ENCODE measurements at regions not wholly inside any gene's neighbourhood (a gene's known extent, or its start where the extent isn't known, plus 50 kb on each side); places are given as distances from the start of the nearest gene placed in this dataset.

DNA sequence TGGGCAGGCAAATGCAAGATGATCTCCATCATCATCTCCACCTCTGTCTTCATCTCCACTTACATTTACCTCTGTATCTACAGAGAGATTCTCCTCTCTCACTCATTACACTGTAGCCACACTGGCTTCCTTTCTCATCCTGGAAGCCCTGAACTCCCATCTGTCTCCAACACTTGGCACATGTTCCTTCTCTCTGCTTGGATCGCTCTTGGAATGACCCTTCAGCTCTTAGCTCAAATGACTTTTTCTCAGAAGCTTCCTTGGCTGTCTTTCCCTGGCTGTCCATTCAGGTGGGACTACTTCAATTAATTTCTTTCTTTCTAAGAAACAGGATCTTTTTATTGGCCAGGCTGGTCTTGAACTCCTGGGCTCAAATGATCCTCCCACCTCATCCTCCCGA, 120.0 kb upstream of the KLF4 start:
- TF ChIP-seq, protein P1, sequence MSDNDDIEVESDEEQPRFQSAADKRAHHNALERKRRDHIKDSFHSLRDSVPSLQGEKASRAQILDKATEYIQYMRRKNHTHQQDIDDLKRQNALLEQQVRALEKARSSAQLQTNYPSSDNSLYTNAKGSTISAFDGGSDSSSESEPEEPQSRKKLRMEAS (IDR thresholded peaks at IDR 0.05; ENCODE audit: insufficient read depth, insufficient read length), result no peak
- TF ChIP-seq POLR2A (IDR thresholded peaks at IDR 0.05; ENCODE audit: low read depth, low read length) (no peak), EZH2 (IDR thresholded peaks at IDR 0.05; ENCODE audit: borderline replicate concordance, low read depth, low read length, severe bottlenecking) (no peak)
- TF ChIP-seq, protein P2, sequence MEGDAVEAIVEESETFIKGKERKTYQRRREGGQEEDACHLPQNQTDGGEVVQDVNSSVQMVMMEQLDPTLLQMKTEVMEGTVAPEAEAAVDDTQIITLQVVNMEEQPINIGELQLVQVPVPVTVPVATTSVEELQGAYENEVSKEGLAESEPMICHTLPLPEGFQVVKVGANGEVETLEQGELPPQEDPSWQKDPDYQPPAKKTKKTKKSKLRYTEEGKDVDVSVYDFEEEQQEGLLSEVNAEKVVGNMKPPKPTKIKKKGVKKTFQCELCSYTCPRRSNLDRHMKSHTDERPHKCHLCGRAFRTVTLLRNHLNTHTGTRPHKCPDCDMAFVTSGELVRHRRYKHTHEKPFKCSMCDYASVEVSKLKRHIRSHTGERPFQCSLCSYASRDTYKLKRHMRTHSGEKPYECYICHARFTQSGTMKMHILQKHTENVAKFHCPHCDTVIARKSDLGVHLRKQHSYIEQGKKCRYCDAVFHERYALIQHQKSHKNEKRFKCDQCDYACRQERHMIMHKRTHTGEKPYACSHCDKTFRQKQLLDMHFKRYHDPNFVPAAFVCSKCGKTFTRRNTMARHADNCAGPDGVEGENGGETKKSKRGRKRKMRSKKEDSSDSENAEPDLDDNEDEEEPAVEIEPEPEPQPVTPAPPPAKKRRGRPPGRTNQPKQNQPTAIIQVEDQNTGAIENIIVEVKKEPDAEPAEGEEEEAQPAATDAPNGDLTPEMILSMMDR (IDR thresholded peaks at IDR 0.05; ENCODE audit: extremely low read depth in 1 of 2, insufficient read depth in 1 of 2, low read depth in 1 of 2, low read length in 2 of 2), result no peak

Measured in endothelial cell of umbilical vein (primary cell).